ENCODE measurements at regions not wholly inside any gene's neighbourhood (a gene's known extent, or its start where the extent isn't known, plus 50 kb on each side); places are given as distances from the start of the nearest gene placed in this dataset.
"Not testable (repeated sequence)": the region's sequence is repeated elsewhere in the genome, so short reads cannot be mapped to it uniquely, and the experiment has no call there.

GRCh38 chr6:159642995-159643394, 50.0 kb downstream of the SOD2 start:
- no peaks in the 10 kb centered on the region for H3K27me3 Mint-ChIP-seq

GRCh38 chr6:159642481-159642880, 50.6 kb downstream of the SOD2 start:
- ATAC-seq = no peak
- intact Hi-C loops (cut with DNase I, micrococcal nuclease) = no loop called here
- POLR2A ChIA-PET = no interaction called here

More at GRCh38 chr6:159642995-159643394, 50.0 kb downstream of the SOD2 start:
- DNase-seq (no peak), ATAC-seq (no peak)
- peaks cover 6% of the 10 kb centered on the region for H3K36me3 Mint-ChIP-seq (ENCODE audit: low read depth)
- peaks cover 4% of the 10 kb centered on the region for H3K9me3 Mint-ChIP-seq (ENCODE audit: low read depth)
- H3K4me1 Mint-ChIP-seq = no peaks in the 10 kb centered on the region
- ChIA-PET CTCF (no interaction called here), POLR2A (no interaction called here)
- intact Hi-C loops (cut with DNase I, micrococcal nuclease) = no loop called here
- no peak overlapping the region for H3K27ac Mint-ChIP-seq
- no peak overlapping the region for H3K4me3 Mint-ChIP-seq

DNA sequence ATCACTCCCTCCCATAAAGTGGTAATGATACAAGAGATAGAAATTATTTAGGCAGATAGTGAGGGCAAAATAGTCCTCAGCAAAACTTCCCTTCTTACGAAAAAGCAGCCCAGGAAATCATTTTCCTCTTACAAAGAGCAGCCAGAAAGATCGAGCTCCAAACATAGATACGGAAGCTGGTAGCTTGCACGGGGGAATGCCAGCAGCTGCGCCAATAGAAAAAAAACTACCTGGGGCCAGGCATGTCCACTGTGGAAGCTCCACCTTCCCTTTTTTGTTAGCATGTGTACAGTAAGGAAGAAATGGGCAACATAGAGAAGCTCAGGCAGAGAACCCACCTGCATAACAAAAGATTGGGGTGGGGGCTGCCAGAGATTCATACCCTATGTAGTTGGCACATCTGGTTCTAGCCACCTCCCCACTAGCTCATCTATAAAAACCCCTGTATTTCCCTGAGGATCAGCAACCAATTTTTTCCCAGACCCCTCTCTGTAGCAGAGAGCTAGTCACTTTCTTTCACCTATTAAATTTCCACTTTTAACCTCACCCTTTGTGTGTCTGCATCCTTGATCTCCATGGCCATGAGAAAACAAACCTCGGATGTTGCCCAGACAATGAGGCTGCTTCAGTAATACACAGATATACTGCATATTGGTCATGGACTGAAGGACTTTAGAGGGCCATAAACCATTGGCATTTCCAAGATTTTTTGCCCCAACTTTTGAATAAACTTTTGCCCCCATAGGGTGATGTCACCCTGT, 52.1 kb downstream of the SOD2 start:
- CTCF ChIA-PET = interaction anchor here (0.8 to 2.1 kb wide), 3 partner anchors 12 to 242 kb away, joined by 3 to 10 read pairs (median 4); no protein-coding TSS in a partner anchor
- ATAC-seq (no peak), DNase-seq (no peak)
- POLR2A ChIA-PET = interaction anchor here (0.7 kb wide), 1 partner anchor 440 kb away, joined by 3 read pairs; no protein-coding TSS in a partner anchor
- peaks cover 6% of the 10 kb centered on the region for H3K36me3 Mint-ChIP-seq (ENCODE audit: low read depth)
- no peak overlapping the region for H3K27ac Mint-ChIP-seq
- intact Hi-C loops (cut with DNase I, micrococcal nuclease) = no loop called here
- H3K9me3 Mint-ChIP-seq (ENCODE audit: low read depth) = peaks cover 4% of the 10 kb centered on the region
- H3K4me1 Mint-ChIP-seq = no peaks in the 10 kb centered on the region
- H3K4me3 Mint-ChIP-seq = no peak overlapping the region
- no peaks in the 10 kb centered on the region for H3K27me3 Mint-ChIP-seq

More at GRCh38 chr6:159642481-159642880, 50.6 kb downstream of the SOD2 start:
- H3K9me3 Mint-ChIP-seq (ENCODE audit: low read depth) = peaks cover 4% of the 10 kb centered on the region
- CTCF ChIA-PET = interaction anchor here (2.1 kb wide), 1 partner anchor 12 kb away, joined by 10 read pairs; no protein-coding TSS in a partner anchor
- H3K27me3 Mint-ChIP-seq = no peaks in the 10 kb centered on the region
- H3K4me3 Mint-ChIP-seq = no peak overlapping the region
- H3K36me3 Mint-ChIP-seq (ENCODE audit: low read depth) = peaks cover 6% of the 10 kb centered on the region
- no peak overlapping the region for H3K27ac Mint-ChIP-seq
- no peak for DNase-seq
- H3K4me1 Mint-ChIP-seq = no peaks in the 10 kb centered on the region

- ChIA-PET POLR2A (interaction anchor here (0.7 kb wide), 1 partner anchor 439 kb away, joined by 3 read pairs; no protein-coding TSS in a partner anchor), CTCF (interaction anchor here (0.8 to 2.1 kb wide), 3 partner anchors 12 to 242 kb away, joined by 3 to 10 read pairs (median 4); no protein-coding TSS in a partner anchor)
- no peaks in the 10 kb centered on the region for H3K4me1 Mint-ChIP-seq
- ATAC-seq (no peak), DNase-seq (no peak)
- H3K27me3 Mint-ChIP-seq = no peaks in the 10 kb centered on the region
- H3K9me3 Mint-ChIP-seq (ENCODE audit: low read depth) = peaks cover 4% of the 10 kb centered on the region
- peaks cover 6% of the 10 kb centered on the region for H3K36me3 Mint-ChIP-seq (ENCODE audit: low read depth)
- intact Hi-C loops (cut with DNase I, micrococcal nuclease) = no loop called here
- H3K4me3 Mint-ChIP-seq = no peak overlapping the region
- H3K27ac Mint-ChIP-seq = no peak overlapping the region
Measured at GRCh38 chr6:159640322-159640721, 52.7 kb downstream of the SOD2 start.

- CTCF ChIA-PET = no interaction called here
Measured at GRCh38 chr6:159639721-159640120, 53.3 kb downstream of the SOD2 start.

DNA sequence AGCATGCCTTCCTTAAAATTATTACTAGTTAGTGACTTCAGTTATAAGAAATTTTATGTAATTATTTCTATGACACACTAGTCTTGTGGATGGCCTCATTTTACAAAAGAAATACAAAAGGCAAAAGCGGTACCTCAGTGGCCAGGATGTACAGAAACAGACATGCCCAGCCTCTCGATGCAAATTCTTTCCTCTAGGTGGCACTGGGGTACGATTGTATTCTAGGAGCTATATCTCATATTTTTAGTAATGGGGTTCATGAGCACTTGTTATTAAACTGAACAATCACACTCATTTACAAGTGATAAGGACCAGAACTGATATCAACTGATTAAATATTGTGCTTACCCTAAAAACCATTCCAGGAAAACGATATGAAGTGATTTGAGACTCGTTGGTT, 59.8 kb downstream of the SOD2 start:
- peaks cover 2% of the 10 kb centered on the region for H3K36me3 Mint-ChIP-seq (ENCODE audit: low read depth)
- H3K4me3 Mint-ChIP-seq = no peak overlapping the region
- intact Hi-C loops (cut with DNase I, micrococcal nuclease) = loop anchor here in 1 of 2 experiments (10.0 kb wide), 1 partner anchor 378 kb away; no protein-coding TSS in a partner anchor
- CTCF ChIA-PET = interaction anchor here (4.0 kb wide), 1 partner anchor 22 kb away, joined by 17 read pairs; no protein-coding TSS in a partner anchor
- H3K4me1 Mint-ChIP-seq = no peaks in the 10 kb centered on the region
- ATAC-seq (no peak), DNase-seq (peak; percentile 11)
- POLR2A ChIA-PET = no interaction called here
- H3K27ac Mint-ChIP-seq = no peak overlapping the region
- no peaks in the 10 kb centered on the region for H3K9me3 Mint-ChIP-seq (ENCODE audit: low read depth)
- no peaks in the 10 kb centered on the region for H3K27me3 Mint-ChIP-seq

More at GRCh38 chr6:159639721-159640120, 53.3 kb downstream of the SOD2 start:
- intact Hi-C loops (cut with DNase I, micrococcal nuclease) = loop anchor here in 1 of 2 experiments (10.0 kb wide), 1 partner anchor 385 kb away; no protein-coding TSS in a partner anchor
- H3K36me3 Mint-ChIP-seq (ENCODE audit: low read depth) = peaks cover 6% of the 10 kb centered on the region
- POLR2A ChIA-PET = no interaction called here
- H3K9me3 Mint-ChIP-seq (ENCODE audit: low read depth) = peaks cover 4% of the 10 kb centered on the region
- no peak overlapping the region for H3K27ac Mint-ChIP-seq
- H3K4me3 Mint-ChIP-seq = no peak overlapping the region
- no peaks in the 10 kb centered on the region for H3K27me3 Mint-ChIP-seq
- ATAC-seq = no peak
- no peaks in the 10 kb centered on the region for H3K4me1 Mint-ChIP-seq
- DNase-seq = no peak

DNA sequence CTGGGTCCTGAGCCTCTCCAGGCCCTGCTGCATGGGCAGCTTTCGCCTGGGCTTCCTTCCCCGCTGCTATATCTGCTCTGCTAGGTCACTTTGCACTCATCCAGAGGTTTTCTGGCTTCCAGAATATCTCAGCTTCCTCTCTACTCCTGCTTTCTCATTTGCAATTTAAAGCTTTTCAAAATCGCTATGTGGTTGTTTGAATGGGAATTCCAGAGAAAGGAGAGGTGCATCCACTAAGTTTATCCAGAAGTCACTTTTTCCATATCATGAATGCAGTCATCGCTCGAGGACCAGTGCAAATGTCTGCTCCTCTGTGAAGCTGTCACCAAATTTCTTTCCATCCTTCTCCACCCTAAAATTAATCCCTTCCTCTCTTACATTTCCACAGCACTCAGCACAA, 61.2 kb downstream of the SOD2 start:
- Mint-ChIP-seq H3K27me3 (no peaks in the 10 kb centered on the region), H3K9me3 (ENCODE audit: low read depth) (no peaks in the 10 kb centered on the region), H3K36me3 (ENCODE audit: low read depth) (peaks cover 2% of the 10 kb centered on the region), H3K27ac (no peak overlapping the region), H3K4me1 (no peaks in the 10 kb centered on the region), H3K4me3 (no peak overlapping the region)
- ChIA-PET POLR2A (no interaction called here), CTCF (interaction anchor here (0.6 to 1.0 kb wide), 2 partner anchors 9 to 438 kb away, joined by 3 to 4 read pairs; no protein-coding TSS in a partner anchor)
- DNase-seq (no peak), ATAC-seq (no peak)
- intact Hi-C loops (cut with DNase I, micrococcal nuclease) = loop anchor here in 1 of 2 experiments (10.0 kb wide), 1 partner anchor 377 kb away; no protein-coding TSS in a partner anchor

DNA sequence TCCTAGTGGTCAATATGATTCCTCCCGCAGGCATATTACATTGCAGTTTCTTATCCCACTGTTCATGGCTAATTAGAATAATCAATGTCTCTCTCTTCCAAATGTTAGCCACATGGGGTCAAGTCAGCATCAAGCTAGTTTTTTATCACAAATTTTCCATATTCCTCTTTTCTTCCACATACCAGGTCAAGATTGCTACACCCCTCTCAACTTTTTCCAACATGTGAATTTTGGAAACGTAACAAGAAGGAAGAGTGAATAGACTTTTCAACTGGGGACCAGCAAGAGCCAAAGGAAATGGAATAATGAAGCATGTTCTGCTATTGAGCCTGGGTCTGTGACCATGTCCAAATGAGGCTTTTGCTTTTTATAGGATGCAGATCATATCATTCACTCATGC, 65.1 kb downstream of the SOD2 start:
- Mint-ChIP-seq H3K4me3 (no peak overlapping the region), H3K36me3 (ENCODE audit: low read depth) (peaks cover 2% of the 10 kb centered on the region), H3K4me1 (no peaks in the 10 kb centered on the region), H3K9me3 (ENCODE audit: low read depth) (no peaks in the 10 kb centered on the region), H3K27ac (no peak overlapping the region), H3K27me3 (no peaks in the 10 kb centered on the region)
- DNase-seq (no peak), ATAC-seq (no peak)
- ChIA-PET POLR2A (no interaction called here), CTCF (interaction anchor here (0.6 to 1.9 kb wide), 3 partner anchors 13 to 691 kb away, joined by 4 read pairs; no protein-coding TSS in a partner anchor)
- intact Hi-C loops (cut with DNase I, micrococcal nuclease) = no loop called here

DNA sequence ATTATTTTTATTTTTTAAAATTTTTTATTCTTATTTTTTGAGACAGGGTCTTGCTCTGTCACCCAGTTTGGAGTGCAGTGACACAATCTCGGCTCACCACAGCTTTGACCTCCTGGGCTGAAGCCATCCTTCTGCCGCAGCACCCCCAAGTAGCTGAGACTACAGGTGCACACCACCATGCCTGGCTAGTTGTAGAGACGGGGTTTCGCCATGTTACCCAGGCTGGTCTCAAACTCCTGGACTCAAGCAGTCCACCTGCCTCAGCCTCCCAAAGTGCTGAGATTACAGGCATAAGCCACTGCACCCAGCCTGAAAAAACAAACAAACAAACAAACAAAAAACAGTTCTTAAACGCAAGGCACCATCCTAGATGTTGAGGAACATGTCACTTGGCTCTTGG, 66.5 kb downstream of the SOD2 start:
- CTCF ChIA-PET = interaction anchor here (1.4 kb wide), 1 partner anchor 375 kb away, joined by 4 read pairs; no protein-coding TSS in a partner anchor
- not testable (repeated sequence) for DNase-seq, H3K27ac Mint-ChIP-seq

DNA sequence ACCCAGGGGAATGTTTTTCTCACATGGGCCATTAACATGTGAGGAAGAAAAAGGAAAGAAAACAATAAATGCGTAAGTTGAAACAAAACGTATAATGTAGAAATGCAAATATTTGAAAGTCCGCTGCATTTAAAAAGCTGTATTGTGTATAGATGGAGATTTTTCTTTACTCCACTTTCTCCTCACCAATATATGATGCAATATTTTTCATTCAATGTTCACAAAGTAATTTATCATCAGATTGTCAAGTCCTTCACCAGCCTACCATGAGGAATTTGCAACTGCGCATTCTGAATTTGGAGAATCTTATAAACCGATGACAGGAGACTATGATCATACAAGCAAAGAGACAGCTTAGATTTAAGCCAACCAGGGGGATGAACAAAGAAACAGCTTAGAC, 69.9 kb downstream of the SOD2 start:
- no peak overlapping the region for H3K4me3 Mint-ChIP-seq
- intact Hi-C loops (cut with DNase I, micrococcal nuclease) = no loop called here
- H3K27me3 Mint-ChIP-seq = no peaks in the 10 kb centered on the region
- H3K9me3 Mint-ChIP-seq (ENCODE audit: low read depth) = peaks cover 5% of the 10 kb centered on the region
- POLR2A ChIA-PET = no interaction called here
- no peaks in the 10 kb centered on the region for H3K4me1 Mint-ChIP-seq
- H3K27ac Mint-ChIP-seq = no peak overlapping the region
- no peaks in the 10 kb centered on the region for H3K36me3 Mint-ChIP-seq (ENCODE audit: low read depth)
- DNase-seq = no peak
- CTCF ChIA-PET = interaction anchor here (0.7 to 0.9 kb wide), 2 partner anchors 9 to 371 kb away, joined by 3 to 4 read pairs; no protein-coding TSS in a partner anchor
- ATAC-seq = no peak

More for the DNA sequence above, 66.5 kb downstream of the SOD2 start:
- H3K36me3 Mint-ChIP-seq (ENCODE audit: low read depth); ATAC-seq; POLR2A ChIA-PET; H3K4me1 Mint-ChIP-seq; H3K4me3 Mint-ChIP-seq; intact Hi-C loops (cut with DNase I, micrococcal nuclease); H3K27me3 Mint-ChIP-seq; H3K9me3 Mint-ChIP-seq (ENCODE audit: low read depth): not testable (repeated sequence)

DNA sequence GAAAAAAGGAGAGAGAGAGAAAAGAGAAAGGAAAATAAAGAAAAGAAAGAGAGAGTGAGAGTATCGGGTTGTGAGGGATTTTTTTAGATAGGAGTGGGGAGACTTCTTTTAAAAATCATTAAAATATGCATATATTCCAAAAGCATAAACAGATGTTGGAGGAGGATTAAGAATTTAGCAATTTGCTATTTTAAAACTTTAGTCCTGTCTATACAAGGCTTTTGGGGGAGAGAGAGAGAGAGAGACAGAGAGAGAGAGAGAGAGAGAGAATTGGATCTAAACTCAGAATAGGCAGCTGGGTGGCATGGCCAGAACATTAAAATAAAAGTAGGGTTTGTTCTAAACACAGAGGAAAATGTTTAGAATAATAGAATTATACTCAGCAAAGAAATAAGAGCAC, 72.1 kb downstream of the SOD2 start:
- POLR2A ChIA-PET = no interaction called here
- H3K27me3 Mint-ChIP-seq = no peaks in the 10 kb centered on the region
- no peak overlapping the region for H3K4me3 Mint-ChIP-seq
- no peak for ATAC-seq
- no peaks in the 10 kb centered on the region for H3K4me1 Mint-ChIP-seq
- no peak overlapping the region for H3K27ac Mint-ChIP-seq
- intact Hi-C loops (cut with DNase I, micrococcal nuclease) = no loop called here
- no peak for DNase-seq
- CTCF ChIA-PET = interaction anchor here (1.1 kb wide), 1 partner anchor 35 kb away, joined by 3 read pairs; no protein-coding TSS in a partner anchor
- H3K9me3 Mint-ChIP-seq (ENCODE audit: low read depth) = peaks cover 21% of the 10 kb centered on the region
- H3K36me3 Mint-ChIP-seq (ENCODE audit: low read depth) = peaks cover 10% of the 10 kb centered on the region

GRCh38 chr6:159617444-159617843, 75.6 kb downstream of the SOD2 start:
- no peak for DNase-seq
- ChIA-PET POLR2A (no interaction called here), CTCF (no interaction called here)
- no peaks in the 10 kb centered on the region for H3K27me3 Mint-ChIP-seq
- H3K4me3 Mint-ChIP-seq = no peak overlapping the region
- no peak for ATAC-seq
- H3K27ac Mint-ChIP-seq = no peak overlapping the region
- peaks cover 31% of the 10 kb centered on the region for H3K9me3 Mint-ChIP-seq (ENCODE audit: low read depth)
- no peaks in the 10 kb centered on the region for H3K4me1 Mint-ChIP-seq
- peaks cover 10% of the 10 kb centered on the region for H3K36me3 Mint-ChIP-seq (ENCODE audit: low read depth)
- intact Hi-C loops (cut with DNase I, micrococcal nuclease) = no loop called here
